Fibroblast of peridontal ligament (primary cell): ENCODE measurements at regions not wholly inside any gene's neighbourhood (a gene's known extent, or its start where the extent isn't known, plus 50 kb on each side); places are given as distances from the start of the nearest gene placed in this dataset.

Experiments
- DNase-seq: peaks from one replicate; pipeline ENCODE4 v3.0.0-alpha.2; 2010; ENCODE audit errors: extremely low read depth

GRCh38 chrX:21126661-21127060 is 247.6 kb upstream of the CNKSR2 start:
- DNase-seq, result no peak

GRCh38 chrX:21131346-21131745 is 242.9 kb upstream of the CNKSR2 start:
- no peak for DNase-seq

GRCh38 chrX:21131786-21132185 is 242.4 kb upstream of the CNKSR2 start:
- no peak for DNase-seq

GRCh38 chrX:21132686-21133393 is 241.4 kb upstream of the CNKSR2 start:
- DNase-seq, result no peak

GRCh38 chrX:21150208-21150607 is 224.0 kb upstream of the CNKSR2 start:
- no peak for DNase-seq

- DNase-seq, result no peak
Measured at GRCh38 chrX:21151051-21151450, 223.2 kb upstream of the CNKSR2 start.

- no peak for DNase-seq
Measured at GRCh38 chrX:21153033-21153432, 221.2 kb upstream of the CNKSR2 start.

- peak; percentile 41 for DNase-seq
Measured at GRCh38 chrX:21153503-21153902, 220.7 kb upstream of the CNKSR2 start.

GRCh38 chrX:21155916-21156315 is 218.3 kb upstream of the CNKSR2 start:
- no peak for DNase-seq

- DNase-seq, result no peak
Measured at GRCh38 chrX:21156632-21157031, 217.6 kb upstream of the CNKSR2 start.

- no peak for DNase-seq
Measured at GRCh38 chrX:21158678-21159077, 215.5 kb upstream of the CNKSR2 start.

- peak; percentile 54 for DNase-seq
Measured at GRCh38 chrX:21166272-21166982, 207.8 kb upstream of the CNKSR2 start.

GRCh38 chrX:21167011-21167410 is 207.2 kb upstream of the CNKSR2 start:
- DNase-seq, result no peak

- DNase-seq, result no peak
Measured at GRCh38 chrX:21167494-21167893, 206.7 kb upstream of the CNKSR2 start.

- no peak for DNase-seq
Measured at GRCh38 chrX:21168401-21169160, 205.6 kb upstream of the CNKSR2 start.

GRCh38 chrX:21171181-21171580 is 203.0 kb upstream of the CNKSR2 start:
- DNase-seq, result no peak

GRCh38 chrX:21174439-21174838 is 199.8 kb upstream of the CNKSR2 start:
- DNase-seq, result no peak

GRCh38 chrX:21176921-21177571 is 197.2 kb upstream of the CNKSR2 start:
- no peak for DNase-seq

- no peak for DNase-seq
Measured at GRCh38 chrX:21181232-21181853, 192.9 kb upstream of the CNKSR2 start.

- no peak for DNase-seq
Measured at GRCh38 chrX:21193196-21193595, 181.0 kb upstream of the CNKSR2 start.

- no peak for DNase-seq
Measured at GRCh38 chrX:21194526-21194925, 179.7 kb upstream of the CNKSR2 start.

GRCh38 chrX:21207080-21207479 is 167.1 kb upstream of the CNKSR2 start:
- DNase-seq, result no peak
